HCEC 1CT (cell line): ENCODE measurements at regions not wholly inside any gene's neighbourhood (a gene's known extent, or its start where the extent isn't known, plus 50 kb on each side); places are given as distances from the start of the nearest gene placed in this dataset.
"Not testable (repeated sequence)": the region's sequence is repeated elsewhere in the genome, so short reads cannot be mapped to it uniquely, and the experiment has no call there.

Experiments used
- DNase-seq: peaks from one replicate; pipeline ENCODE4 v3.0.0-alpha.2; 2017

DNA sequence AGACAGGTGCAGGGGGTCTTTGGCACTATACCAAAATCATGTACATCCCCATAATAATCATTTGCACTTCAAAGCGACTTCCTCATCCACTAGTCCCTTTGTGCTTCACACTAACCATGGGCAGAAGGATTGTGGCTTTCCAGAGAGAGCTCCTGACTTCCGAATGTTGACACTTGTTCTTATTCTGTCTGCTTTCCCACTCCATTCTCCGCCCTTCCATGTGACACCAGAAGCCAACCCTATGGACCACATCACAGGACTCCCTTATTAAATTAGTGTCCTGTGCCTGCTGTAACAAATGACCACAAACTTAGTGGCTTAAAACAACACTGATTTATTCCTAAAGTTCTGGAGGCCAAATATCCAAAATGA, 91.6 kb downstream of the CMC2 start:
- DNase-seq: no peak

DNA sequence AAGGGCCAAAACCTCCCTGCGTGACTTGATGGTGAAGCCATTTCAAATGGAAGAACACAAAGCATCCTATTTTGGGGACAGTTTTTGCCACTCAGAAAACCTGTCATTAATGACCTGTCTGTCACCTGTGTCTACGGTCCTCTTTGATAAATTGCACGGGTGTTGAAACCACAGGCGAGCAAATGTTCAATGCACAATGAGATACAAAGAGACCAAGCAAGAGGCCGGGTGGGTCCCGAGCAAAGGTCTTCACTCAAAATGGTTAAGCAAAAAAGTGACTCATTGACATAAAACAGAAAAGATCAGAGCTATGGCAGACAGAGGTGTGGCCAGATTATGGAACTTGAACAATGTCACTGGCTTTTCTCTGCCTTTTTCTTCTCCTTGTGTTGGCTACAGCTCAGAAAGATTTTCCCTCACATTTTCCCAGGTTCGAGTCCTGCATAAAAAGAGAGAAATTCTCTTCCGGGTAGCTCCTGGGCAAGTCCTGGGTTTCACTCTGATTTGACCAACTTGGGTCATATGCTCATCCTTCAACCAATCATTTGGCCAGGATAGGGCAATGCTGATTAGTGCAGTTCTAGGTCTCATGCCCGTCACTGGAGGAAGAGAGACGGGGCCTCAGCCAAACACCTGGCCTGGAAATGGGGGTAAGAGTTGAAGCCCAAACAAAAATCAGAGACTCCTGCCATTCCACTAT, 92.2 kb downstream of the CMC2 start:
- no peak for DNase-seq

DNA sequence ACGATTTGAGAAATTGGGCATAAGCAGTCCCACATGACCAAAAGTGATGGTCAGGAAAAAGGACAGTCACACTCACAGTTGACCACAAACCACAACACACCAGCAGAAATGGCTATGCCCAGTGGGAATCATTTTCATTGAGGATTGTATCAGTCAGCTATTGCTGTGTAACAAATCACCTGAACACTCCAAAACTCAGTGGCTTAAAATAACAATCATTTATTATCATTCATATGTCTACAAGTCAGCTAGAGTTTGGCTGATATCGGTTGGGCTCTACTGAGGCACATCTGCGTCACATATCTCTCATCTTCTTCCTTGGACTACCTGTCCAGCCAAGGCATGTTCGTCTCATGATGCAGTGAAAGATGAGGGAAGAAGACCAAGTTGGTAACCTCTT, 93.3 kb downstream of the CMC2 start:
- DNase-seq: no peak

DNA sequence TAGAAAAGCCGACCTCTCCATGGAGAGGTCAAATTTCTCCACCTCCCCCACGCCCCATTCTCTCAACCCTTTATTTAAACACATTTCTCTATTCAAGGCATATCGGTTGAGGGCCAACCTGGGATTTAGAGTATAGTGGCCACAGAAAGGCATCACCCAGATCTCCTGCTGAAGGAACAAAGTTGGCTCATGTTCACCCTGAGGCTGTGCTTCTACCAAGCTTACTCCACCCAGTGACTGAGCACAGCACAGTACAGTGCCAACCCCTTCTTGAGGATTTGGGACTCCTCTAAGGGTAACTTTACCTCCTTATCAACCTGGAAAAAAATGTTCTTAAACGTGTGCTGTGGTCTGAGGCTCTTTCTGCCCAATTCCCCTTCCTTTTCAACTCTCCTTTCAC, 94.0 kb downstream of the CMC2 start:
- no peak for DNase-seq

DNA sequence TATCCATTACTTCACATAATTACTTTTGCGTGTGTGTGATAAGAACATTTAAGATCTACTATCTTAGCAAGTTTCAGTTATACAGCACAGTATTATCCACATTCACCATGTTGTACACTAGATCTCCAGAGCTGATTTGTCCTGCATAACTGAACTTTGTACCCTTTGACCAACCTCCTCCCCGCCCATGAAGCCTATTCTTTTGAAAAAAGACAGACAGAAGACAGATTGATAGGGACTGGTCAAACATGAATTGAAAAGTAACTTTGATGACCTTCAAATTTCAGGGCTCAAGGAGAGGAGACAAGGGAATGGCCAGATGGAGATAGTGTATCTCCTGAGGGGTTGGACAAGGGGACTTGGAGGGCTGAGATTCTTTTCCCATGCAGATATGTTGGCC, 96.3 kb downstream of the CMC2 start:
- no peak for DNase-seq

DNA sequence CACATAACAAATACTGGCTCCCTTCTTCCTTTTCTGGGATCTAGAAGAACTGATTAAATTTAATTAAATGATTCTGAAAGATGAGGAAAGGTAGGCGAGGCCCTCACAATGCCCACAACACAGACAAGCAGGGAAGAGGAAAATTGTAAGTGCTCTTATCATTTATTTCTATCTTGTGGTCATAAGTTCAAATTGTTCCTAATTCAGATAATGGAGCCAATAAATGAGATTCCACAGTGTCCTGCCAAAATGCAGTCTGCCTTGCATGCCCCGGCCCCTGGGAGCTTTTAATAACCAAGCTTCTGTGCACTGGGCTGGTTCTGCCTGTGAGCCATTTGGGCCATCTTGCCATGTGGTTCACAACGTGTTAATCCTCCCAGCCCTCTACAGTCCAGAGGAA, 97.0 kb downstream of the CMC2 start:
- no peak for DNase-seq

DNA sequence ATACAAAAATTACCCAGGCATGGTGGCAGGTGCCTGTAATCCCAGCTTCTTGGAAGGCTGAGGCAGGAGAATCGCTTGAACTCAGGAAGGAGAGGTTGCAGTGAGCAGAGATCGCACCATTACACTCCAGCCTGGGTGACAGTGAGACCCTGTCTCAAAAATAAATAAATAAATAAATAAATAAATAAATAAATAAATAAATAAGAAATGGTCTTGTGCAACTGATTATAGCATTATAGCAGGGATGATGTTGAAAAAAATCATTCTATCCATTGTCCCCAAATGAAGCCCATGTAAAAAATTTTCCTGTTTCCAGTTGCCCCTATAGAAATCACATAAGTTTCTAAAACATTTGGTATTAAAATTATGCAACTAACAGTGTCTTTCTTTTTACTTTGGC, 100.5 kb downstream of the CMC2 start:
- DNase-seq: not testable (repeated sequence)

DNA sequence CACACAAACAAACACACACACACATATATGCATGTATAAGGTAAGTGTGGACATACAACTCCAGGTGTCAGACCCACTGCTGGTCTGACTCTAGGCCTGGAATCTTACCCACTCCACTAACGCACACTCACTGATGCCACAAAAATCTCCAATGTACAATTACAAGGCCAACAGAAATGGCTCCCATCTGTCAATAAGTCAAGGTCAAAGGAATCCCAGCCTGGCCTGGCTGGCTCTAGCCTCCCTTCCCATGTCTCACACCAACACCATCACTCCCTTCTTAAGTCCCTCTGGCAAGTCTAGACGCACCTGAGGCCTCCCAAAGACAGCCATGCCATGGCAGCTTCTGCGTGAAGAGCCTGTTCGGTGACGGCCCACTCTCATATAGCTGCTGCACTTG, 99.2 kb upstream of the CDYL2 start:
- no peak for DNase-seq

DNA sequence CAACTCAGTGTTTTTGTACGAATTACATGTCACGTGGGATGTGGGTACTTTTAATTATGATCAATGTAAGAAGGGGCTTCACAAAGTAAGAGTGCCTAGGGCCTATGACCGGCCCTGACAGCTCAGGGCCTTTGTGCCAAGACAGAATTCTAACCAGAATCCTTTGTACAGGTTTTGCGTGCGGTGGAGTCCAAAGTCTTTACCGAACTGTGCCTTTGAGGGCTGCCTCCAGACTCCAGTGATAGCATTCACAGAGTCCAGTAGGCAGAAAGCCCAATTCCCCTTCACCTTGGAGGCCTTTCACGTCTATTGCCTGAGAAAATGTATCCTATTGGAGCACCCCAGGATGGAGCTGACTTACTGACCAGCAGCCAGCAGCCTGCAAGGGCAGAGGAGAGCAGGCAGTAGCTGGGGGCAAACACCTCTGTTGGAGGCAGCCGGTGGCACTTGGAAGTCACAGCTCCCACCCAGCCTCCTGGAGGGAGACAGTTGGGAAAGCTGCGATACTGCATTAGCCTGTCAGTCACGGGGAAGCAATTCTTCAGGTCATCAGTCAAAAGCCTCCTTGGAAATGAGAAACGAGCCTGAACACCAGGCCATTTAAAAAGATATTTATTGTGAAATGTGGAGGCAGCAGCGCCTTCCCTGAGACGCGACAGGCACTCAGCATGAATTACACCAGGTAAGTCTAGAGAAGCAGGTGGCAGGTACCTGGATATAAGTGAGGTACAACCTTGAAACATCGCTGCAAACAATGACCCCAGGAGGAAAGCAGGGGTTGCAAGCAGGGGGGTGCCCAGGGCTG, 98.1 kb upstream of the CDYL2 start:
- no peak for DNase-seq

DNA sequence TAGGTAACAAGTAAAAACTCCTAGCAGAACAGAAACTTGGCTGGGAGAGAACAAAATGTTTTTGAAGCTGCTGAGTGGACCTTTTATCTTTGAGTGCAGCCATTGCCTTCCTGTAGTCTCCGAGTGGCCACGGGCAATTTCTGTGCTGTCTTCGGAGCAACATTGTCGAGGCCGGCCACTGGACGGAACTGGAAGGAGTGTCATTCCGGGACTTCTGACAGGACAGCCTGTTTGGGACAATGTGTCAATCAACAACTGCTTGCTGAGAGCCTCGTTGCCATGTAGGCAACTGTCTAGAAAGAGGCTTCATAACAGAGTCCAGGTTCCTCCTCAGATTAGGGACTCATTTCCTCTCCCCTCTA, 96.2 kb upstream of the CDYL2 start:
- DNase-seq: no peak

DNA sequence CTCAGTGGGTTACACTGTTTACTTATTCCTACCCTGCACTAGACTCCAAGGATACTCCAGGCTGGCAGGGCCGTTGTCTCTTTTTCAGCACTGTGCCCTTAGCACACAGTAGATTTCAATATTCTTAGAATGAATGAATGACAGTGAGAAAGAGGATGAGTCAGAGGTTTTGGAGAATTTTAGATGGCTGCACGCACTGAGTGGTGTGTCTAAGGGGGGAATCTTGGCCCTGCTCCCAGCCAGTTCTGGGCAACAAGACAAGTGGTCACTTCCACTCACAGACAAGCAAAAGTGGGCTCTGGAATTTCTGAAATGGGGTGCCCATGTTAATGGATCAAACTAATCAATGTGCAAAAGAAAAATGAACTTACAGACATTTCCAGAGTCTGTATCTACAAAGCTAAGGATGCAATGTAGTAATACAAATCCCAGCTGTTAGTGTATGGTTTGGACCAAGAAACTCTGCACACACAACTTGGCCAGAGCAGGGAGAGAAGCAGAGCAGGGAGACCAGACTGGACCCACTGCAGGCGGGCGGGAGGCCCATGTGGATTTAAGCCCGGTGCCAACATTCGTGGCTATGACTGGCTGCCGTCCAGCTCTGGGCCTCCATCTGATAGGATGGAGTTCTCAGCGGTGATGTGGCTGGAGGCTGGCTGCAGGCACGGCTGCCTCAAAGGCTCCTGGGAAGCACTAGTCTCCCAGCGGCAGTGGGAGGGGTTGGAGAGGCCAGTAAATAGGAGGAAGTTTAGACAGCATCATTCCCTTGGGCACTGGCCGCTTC, 95.6 kb upstream of the CDYL2 start:
- DNase-seq: peak; percentile 6

DNA sequence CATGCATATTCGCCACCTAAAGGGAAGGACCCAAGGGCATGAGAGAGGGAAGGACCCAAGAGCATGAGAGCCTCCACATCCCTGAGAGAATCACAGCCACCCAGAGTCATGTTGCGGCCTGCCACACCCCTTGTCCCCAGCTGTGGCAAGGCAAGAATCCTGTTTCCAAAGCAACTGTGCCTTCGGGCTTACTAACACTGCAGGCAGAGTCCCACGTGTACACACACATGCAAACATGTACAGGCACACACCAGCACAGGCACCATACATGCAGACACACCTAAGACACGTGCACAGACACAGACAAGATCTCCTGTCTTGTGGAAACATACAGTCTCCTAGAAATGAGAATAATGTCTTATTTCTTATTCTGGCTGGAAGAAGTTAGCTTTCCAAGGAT, 92.4 kb upstream of the CDYL2 start:
- no peak for DNase-seq

DNA sequence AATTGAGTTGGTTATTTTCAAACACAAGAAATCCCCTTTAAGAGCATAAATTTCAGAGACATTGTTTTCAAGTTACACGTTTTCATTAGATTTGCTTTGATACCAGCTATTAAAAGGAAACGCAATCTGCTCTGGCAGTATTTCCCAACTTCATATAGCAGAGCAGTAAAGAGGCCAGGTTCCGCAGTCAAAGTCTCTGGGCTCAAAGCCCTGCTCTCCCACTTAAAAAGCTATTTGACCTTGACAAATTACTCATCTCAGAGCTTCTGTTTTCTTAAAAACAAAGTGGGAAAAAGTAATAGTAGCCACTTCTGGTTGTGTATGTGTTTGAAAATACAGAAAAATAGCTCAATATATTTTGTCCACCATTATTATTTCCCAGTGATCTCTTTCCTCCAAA, 89.7 kb upstream of the CDYL2 start:
- DNase-seq: no peak

DNA sequence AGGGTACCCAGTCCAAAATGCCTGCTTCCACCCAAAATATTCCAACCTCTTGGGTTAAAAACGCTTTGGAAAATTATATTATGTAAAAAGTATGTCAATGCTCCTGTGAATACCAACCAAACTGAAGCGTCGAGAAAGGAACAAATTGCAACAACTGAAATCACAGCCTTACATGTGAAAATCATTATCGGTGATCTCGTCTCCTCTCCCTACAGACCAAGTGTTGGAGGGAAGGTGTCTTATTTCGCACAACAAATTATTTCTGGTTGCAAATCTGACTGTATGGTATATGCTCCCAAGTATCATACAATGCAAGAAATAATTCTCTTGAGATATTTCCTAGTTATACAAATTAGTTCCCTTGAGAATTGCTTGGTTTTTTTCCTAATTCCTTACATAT, 89.3 kb upstream of the CDYL2 start:
- no peak for DNase-seq

DNA sequence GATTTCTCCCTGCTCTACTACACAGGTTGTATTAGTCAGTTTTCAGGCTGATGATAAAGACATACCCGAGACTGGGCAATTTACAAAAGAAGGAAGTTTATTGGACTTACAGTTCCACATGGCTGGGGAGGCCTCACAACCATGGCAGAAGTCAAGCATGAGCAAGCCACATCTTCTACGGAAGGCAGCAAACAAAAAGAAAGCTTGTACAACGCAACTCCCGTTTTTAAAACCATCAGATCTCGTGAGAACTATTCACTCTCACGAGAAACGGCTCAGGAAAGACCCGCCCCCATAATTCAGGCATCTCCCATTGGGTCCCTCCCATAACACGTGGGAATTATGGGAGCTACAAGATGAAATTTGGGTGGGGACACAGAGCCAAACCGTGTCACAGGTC, 88.0 kb upstream of the CDYL2 start:
- DNase-seq: not testable (repeated sequence)

DNA sequence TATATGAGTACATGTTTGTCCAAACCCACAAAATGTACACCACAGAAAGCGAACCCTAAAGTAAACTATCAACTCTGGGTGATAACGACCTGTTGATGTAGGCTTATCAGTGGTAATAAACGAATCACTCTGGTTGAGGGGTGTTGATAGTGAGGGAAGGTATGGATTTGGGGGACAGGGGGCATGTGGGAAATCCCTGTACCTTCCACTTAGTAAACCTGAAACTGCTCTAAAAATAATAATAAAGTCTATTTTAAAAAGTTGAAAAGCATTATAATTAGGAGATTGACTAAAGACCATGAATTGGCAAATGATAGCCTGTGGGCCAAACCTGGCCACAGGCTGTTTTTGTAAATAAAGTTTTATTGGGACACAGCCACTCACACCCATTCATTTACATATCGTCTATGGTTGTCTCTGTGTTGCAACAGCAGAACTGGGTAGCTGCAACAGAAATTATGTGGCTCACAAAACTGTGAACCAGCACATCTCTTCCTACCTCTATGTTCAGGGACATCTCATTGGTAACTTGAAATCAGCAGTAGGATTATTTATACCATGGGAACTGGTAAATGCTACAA, 85.5 kb upstream of the CDYL2 start:
- DNase-seq: no peak

DNA sequence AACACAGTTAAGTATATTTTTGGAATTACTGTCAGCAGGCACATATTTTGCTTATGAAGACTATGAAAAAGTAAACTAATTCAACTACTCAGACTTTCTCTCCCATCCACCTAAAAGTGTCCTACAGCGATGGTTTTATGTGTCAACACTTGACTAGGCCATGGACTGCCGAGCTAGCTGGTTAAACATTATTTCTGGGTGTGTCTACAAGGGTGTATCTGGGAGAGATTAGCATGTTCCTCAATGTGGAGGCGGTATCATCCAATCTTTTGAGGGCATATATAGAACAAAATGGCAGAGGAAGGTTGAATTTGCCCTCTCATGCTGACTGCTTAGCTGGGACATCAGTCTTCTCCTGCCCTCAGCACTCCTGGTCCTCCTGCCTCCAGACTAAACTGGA, 82.7 kb upstream of the CDYL2 start:
- no peak for DNase-seq

DNA sequence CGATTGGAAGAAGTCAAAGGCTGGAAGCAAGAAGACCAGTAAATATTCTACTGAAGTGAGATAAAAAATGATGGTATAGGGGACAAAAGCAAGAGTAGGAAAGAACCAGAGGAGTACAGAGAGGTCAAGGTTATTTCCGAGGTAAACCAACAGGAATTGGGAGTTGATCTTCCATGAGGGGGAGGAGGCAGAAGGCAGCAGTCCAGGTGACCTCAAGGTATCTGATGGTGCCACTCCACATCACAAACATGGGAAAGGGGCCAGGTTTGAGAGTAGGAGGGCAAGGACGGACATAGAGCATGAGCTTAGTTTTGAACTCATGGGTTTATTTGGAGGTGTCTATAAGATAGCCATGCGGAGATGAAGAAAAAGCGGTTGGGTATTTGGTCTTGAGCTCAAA, 79.4 kb upstream of the CDYL2 start:
- DNase-seq: no peak

DNA sequence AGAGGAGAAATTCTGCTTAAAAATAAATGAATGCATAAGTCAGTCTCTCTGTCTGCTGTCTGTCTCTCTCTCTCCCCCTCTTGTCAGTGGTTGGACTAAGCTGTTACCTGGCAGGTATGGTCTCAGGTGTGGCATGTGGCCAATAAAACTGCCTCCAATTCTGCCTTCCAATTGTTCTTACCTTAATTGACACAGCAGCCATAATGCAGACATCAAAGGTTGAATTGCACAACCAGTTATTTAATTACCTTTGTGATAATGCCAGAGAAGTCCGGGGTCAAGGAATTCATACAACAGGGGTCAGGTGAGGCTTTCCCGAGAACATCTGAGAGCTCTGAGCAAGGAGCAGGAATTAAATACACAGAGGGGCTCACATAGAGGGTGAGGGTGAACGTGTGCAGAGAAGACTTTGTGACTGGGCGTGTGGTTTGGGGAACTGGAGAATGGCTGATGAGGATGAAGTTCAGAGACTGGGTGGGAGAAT, 78.8 kb upstream of the CDYL2 start:
- no peak for DNase-seq

DNA sequence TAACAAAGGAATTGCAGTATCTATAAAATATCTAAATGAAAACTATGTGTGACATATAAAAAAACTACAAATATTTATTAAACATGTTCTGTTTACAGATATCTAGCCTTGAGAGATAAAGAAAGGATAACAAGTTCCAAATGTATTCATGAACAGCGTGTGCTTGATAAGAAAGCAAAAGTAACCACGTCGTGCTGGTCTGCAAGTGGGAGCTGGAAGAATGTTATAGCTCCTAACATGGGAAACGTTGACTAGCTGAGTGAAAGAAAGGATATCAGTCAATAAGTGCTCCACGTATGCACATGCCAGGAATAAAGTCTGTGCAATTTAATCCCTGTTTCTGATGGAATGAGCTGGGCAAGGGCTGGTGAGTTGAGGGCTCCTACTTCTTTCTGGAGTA, 71.2 kb upstream of the CDYL2 start:
- DNase-seq: no peak

DNA sequence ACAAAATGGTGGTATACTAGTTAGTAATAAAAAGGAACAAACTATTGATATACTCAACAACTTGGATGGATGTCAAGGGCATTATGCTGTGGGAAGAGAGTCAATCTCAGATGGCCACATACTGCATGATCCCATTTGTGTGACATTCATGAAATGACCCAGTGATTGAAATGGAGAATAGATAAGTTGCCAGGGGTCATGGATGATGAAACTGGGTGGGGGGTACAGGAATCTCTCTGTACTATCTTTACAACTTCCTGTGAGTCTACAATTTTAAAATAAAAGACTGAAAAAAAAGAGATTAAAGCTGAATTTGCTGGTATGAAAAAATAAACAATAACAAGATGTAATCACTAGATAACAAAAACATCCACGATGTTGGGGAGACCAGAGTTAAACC, 70.5 kb upstream of the CDYL2 start:
- no peak for DNase-seq

DNA sequence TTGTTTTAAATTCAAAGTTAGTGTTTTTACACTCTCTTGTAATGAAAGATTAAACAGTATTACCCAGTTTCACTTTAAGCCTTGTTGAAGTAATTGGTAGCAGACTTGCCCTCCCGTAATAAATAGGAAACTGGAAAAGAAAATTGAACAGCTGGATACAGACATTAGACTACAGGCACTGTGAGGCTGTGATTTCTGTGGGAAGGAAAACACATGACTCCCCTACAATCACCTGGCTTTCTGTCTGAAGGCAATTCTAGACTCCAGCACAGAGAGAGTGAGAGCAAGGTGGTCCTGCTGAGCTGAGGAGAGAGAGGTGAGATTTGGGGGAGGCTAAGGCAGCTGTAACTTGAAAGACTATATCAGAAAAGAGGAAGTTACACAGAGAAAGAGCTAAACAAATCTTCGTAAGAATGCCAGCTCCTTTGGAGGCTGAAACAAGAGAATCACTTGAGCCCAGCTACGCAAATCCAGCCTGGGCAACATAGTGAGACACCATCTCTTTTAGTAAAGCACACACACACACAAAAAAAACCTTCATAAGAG, 57.8 kb upstream of the CDYL2 start:
- no peak for DNase-seq
